NCI-H1436 treated with DMSO at 0.1 percent for 48 hours (cell line): ENCODE measurements at regions not wholly inside any gene's neighbourhood (a gene's known extent, or its start where the extent isn't known, plus 50 kb on each side); places are given as distances from the start of the nearest gene placed in this dataset.
"Not testable (repeated sequence)": the region's sequence is repeated elsewhere in the genome, so short reads cannot be mapped to it uniquely, and the experiment has no call there.

Source experiments
- DNase-seq: peaks from one replicate; lab custom pipeline; 2025; lab: John Stamatoyannopoulos, UW

DNA sequence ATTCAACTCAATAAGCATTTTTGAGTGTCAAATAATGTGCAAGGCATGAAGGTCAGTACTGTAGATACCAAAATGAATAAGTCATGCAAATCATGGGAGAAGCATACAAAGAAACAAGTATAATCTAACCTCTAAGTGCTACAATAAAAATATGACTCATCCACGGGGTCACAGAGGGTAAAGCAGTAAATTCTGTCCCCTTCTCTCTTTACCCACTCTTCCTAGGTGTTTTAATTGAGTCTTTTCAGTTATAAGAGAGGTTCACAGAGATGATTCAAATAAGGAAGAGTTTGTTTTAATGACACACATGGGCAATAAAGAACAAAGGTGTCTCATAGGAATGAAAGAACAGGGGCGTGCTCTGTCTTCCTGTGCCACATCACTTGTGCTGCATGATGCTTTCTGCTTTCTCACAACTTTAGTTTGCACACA lies 71.5 kb upstream of the DAAM1 start:
- peak; percentile 18 for DNase-seq

DNA sequence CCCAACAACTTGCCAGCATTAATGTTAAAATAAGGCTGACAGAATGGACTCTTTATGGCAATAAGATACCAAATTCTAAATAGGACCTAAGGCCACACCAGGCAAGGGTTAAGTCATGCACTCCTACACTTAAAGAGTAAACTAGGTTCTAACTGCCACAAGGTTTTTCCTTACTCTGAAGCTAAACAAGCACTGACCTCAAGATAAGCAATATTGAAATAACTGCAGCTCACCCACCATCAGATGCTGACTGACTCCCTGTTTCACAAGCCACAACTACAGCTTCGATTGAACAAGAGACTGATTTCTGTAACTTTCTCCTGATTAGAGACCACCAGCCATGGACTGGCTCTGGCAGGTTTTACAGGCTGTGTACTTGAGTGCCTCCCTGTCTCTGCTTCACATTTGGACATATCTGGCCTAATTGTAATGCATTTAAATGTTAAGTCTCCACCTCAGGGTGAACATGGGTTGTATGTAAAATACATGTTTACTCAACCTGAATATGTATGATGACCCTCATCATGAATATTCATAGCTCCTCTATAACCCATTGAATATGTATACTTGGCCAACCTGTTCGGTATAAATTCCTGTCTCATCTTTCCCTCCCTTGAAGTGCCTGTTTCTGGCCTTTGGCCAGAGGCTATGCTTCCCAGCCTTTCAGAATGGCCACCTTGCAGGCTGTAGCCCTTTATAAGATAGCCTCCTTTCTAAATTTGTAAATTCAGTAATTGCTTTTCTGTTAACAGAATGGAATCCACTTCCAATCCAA lies 70.5 kb upstream of the DAAM1 start:
- DNase-seq: no peak

- no peak for DNase-seq
Measured at GRCh38 chr14:59120921-59121320, 67.5 kb upstream of the DAAM1 start.

DNA sequence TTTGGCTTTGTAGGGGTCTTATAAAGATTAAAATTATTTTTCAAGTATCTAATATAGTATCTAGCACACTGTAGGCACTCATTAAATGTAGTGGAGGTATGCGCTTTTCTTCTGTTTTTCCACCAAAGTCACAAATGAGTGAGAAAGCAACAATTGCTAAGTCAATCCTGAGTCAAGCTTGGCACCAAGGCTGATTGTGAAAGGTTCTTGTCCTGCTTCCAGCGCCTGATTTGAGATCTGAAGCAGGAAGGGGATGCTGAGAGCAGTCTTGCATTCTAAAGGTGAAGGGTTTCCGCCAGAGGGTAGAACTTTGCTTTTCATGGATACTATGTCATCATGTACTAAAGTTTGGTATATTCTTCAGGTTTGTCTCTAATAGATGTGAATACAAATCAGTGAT lies 64.9 kb upstream of the DAAM1 start:
- DNase-seq: no peak

DNA sequence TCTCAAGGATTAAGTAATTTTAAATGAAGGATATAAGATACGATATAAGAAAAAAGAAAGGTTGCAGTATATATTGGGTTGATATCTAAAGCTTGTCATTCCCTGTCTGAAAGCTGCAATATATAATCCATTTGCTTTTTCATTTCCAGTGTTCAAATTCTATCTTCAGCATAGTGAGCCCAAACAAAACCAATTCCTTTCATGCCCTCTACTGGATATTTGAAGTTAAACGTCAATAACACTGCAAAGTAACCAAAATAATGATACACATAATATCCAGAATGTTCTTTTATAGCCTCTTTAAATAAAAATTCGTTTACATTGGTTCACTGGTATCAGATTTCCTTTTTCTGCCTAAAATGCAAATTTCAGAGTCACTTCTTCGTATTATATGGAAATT lies 64.5 kb upstream of the DAAM1 start:
- DNase-seq: no peak

- no peak for DNase-seq
Measured at GRCh38 chr14:59125156-59125555, 63.3 kb upstream of the DAAM1 start.

DNA sequence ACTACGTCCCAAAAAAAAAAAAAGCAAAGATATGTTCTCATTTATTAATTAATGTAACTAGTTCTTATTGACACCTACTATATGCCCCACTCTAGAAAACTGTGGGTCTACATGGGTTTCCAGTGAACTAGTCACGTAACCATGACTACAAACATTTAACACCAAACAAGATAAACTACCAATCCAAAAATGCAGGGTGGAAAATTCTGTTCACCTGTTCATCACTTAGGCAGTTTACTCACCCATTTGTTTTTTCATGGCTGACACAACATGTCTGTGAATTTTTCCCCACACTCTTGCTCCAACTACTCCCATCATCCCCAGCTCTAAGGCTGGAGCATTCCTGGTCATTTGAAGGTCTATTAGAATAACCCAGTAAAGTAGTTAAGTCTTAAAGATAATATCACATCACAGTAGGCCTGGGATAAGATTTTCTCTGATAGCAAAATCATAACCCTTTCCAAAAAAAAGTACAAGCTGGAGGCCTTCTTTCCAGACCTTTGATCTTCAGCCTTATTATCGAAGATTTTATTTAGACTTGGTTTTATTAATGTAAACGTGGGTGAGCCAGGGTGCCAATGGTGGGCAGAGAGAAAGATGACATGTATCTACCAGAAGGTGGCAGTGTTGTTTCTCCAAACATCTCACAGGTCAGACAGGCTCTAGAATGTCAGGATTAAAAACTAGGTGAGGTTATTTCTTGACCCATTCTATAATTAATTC lies 61.6 kb upstream of the DAAM1 start:
- DNase-seq: peak; percentile 13

DNA sequence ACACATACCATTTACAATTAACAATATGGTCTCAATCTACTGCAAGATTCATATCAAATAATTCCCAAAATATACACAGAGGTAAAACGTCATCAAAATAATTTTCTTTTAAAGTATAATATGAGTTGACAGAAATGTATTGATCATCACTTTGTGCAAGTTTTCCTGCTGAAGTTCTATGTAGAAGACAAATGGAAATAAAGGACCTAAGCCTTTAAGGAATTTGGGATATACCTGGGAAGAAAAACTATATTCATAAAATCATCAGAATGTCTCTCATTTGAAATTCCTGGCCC lies 61.1 kb upstream of the DAAM1 start:
- DNase-seq: no peak

GRCh38 chr14:59130462-59130861 lies 58.0 kb upstream of the DAAM1 start:
- DNase-seq: no peak

GRCh38 chr14:59131938-59132795 lies 56.3 kb upstream of the DAAM1 start:
- no peak for DNase-seq

- no peak for DNase-seq
Measured at GRCh38 chr14:59132796-59133494, 55.5 kb upstream of the DAAM1 start.

DNA sequence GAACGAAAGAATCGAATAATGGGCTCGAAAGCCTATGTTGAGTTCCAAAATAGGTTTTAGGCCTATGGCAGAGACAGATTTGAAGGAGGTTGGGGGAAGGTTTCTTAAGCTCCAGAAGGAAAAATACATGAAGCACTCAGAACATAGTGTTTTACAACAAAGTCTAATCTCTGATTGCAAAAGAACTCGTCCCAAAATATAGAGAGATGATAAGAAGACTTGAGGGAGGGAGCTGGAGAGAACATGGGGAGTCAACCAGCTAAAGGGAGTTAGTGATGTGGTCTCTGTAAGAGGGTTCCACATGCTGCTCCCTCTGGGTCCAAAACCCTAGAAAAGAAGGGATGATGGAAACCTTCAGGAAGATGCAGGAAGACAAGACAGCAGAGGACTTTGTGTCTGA lies 54.8 kb upstream of the DAAM1 start:
- DNase-seq: no peak

DNA sequence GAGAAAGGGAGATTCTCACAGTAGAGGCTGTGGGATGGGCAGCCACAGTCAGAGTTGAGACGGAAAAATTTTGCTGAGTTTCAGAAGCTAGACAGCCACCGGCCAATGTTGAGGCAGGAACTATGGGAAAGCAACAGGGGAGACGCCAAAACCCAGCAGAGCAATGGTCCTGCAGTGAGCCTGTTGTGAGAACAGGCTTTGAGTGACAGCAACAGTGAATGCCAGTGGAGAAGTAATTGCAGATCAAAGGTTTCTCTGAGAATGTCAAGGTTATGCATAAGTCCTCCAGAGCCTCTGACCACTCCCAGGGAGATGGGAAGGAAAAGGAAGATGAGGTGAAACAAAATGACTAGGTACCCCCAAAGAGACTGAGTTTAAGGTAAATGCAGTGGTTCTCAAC lies 54.2 kb upstream of the DAAM1 start:
- DNase-seq: no peak

DNA sequence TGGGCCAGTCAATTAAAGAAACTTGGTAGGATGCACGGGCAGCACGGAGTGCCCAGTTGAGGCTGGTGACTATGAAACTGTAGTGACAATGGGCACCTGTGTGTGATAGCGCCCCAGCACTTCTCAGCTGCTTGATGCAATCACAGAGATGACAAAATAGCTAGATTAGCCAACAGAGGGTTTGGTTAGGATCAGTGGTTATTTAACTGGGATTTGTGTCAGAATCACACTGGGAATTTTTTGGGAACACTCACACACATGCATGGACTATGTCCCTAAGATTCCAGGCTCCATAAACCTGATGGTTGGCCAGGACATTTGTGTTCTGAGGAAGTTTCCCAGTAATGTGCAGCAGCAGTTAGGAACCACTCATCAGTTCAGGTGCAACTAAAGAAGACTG lies 51.2 kb upstream of the DAAM1 start:
- no peak for DNase-seq

GRCh38 chr14:59138576-59138975 lies 49.9 kb upstream of the DAAM1 start:
- not testable (repeated sequence) for DNase-seq
